ENCODE measurements at regions not wholly inside any gene's neighbourhood (a gene's known extent, or its start where the extent isn't known, plus 50 kb on each side); places are given as distances from the start of the nearest gene placed in this dataset.

GRCh38 chr13:22883262-22883840, 297.4 kb upstream of the SGCG start:
- H3K79me2 ChIP-seq (ENCODE audit: insufficient read depth), result no peaks in the 10 kb centered on the region
- POLR2A ChIA-PET, result no interaction called here

More at GRCh38 chr13:22883262-22883840, 297.4 kb upstream of the SGCG start:
- Histone ChIP-seq H4K20me1 (ENCODE audit: insufficient read depth) (no peaks in the 10 kb centered on the region), H3K4me1 (ENCODE audit: control insufficient read depth in 1 of 2, insufficient read depth in 2 of 2, low read depth in 1 of 2, low read length in 1 of 2) (no peaks in the 10 kb centered on the region), H3K9me2 (no peaks in the 10 kb centered on the region), H3K27me3 (ENCODE audit: insufficient read depth) (no peaks in the 10 kb centered on the region; the same call in 1 of the 2 replicates), H3K9me3 (no peaks in the 10 kb centered on the region; the same call in 1 of the 2 replicates), H3K36me3 (replicated peaks in 1 of 2; ENCODE audit: control insufficient read depth in 1 of 2, insufficient read depth in 2 of 2, low read length in 1 of 2) (no peaks in the 10 kb centered on the region), H3K27ac (ENCODE audit: low read depth in 2 of 2, low read length in 1 of 2) (no peak overlapping the region), H3K4me2 (no peak overlapping the region), H3K9ac (no peak overlapping the region), H2AFZ (ENCODE audit: low read depth) (no peak overlapping the region), H3K4me3 (ENCODE audit: low read depth in 2 of 2, low read length in 1 of 2) (no peak overlapping the region), H3F3A (replicated peaks; ENCODE audit: insufficient read depth) (no peaks in the 10 kb centered on the region)
- CTCF ChIA-PET, result no interaction called here
- 29% methylated on average over 7 of the region's 7 CpGs for WGBS (ENCODE audit: low lambda C conversion rate)
- no peak for TF ChIP-seq IRF3 (IDR thresholded peaks at IDR 0.05; ENCODE audit: low read depth, low read length)
- no peak for TF ChIP-seq NRF1 (IDR thresholded peaks at IDR 0.05; ENCODE audit: low read depth, low read length)
- TF ChIP-seq, protein P1, sequence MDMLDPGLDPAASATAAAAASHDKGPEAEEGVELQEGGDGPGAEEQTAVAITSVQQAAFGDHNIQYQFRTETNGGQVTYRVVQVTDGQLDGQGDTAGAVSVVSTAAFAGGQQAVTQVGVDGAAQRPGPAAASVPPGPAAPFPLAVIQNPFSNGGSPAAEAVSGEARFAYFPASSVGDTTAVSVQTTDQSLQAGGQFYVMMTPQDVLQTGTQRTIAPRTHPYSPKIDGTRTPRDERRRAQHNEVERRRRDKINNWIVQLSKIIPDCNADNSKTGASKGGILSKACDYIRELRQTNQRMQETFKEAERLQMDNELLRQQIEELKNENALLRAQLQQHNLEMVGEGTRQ (IDR thresholded peaks at IDR 0.05; ENCODE audit: borderline replicate concordance, low read depth, low read length), result no peak
- no peak for TF ChIP-seq RFX5 (IDR thresholded peaks at IDR 0.05; ENCODE audit: low read length)
- TF ChIP-seq GATA2 (CRISPR knock-in tag; IDR thresholded peaks at IDR 0.05), result no peak
- TF ChIP-seq SMC3 (IDR thresholded peaks at IDR 0.05; ENCODE audit: low read depth, low read length), result no peak
- TF ChIP-seq, protein P2, sequence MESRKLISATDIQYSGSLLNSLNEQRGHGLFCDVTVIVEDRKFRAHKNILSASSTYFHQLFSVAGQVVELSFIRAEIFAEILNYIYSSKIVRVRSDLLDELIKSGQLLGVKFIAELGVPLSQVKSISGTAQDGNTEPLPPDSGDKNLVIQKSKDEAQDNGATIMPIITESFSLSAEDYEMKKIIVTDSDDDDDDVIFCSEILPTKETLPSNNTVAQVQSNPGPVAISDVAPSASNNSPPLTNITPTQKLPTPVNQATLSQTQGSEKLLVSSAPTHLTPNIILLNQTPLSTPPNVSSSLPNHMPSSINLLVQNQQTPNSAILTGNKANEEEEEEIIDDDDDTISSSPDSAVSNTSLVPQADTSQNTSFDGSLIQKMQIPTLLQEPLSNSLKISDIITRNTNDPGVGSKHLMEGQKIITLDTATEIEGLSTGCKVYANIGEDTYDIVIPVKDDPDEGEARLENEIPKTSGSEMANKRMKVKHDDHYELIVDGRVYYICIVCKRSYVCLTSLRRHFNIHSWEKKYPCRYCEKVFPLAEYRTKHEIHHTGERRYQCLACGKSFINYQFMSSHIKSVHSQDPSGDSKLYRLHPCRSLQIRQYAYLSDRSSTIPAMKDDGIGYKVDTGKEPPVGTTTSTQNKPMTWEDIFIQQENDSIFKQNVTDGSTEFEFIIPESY (IDR thresholded peaks at IDR 0.05; ENCODE audit: borderline replicate concordance, low read depth), result no peak
- no peak for TF ChIP-seq RAD21 (IDR thresholded peaks at IDR 0.05; ENCODE audit: low read length)
- no peak for TF ChIP-seq MEF2A (IDR thresholded peaks at IDR 0.05; ENCODE audit: borderline replicate concordance, low read depth)
- TF ChIP-seq YY1 (IDR thresholded peaks at IDR 0.05; ENCODE audit: low read depth), result no peak
- TF ChIP-seq RXRA (IDR thresholded peaks at IDR 0.05; ENCODE audit: borderline replicate concordance, low read depth), result no peak
- no peak for TF ChIP-seq JUND (IDR thresholded peaks at IDR 0.05)
- TF ChIP-seq FOXJ3 (CRISPR knock-in tag; IDR thresholded peaks at IDR 0.05), result no peak
- TF ChIP-seq NFIC (IDR thresholded peaks at IDR 0.05; ENCODE audit: borderline replicate concordance), result no peak
- TF ChIP-seq FOXM1 (IDR thresholded peaks at IDR 0.05; ENCODE audit: low read depth), result no peak
- TF ChIP-seq, protein P3, sequence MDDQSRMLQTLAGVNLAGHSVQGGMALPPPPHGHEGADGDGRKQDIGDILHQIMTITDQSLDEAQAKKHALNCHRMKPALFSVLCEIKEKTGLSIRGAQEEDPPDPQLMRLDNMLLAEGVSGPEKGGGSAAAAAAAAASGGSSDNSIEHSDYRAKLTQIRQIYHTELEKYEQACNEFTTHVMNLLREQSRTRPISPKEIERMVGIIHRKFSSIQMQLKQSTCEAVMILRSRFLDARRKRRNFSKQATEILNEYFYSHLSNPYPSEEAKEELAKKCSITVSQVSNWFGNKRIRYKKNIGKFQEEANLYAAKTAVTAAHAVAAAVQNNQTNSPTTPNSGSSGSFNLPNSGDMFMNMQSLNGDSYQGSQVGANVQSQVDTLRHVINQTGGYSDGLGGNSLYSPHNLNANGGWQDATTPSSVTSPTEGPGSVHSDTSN (IDR thresholded peaks at IDR 0.05), result no peak
- no peak for DNase-seq

All from SK-N-SH (cell line).